Colonic mucosa (tissue), 4 donors: ENCODE measurements at regions not wholly inside any gene's neighbourhood (a gene's known extent, or its start where the extent isn't known, plus 50 kb on each side); places are given as distances from the start of the nearest gene placed in this dataset.

Source experiments
- DNase-seq: peaks from one replicate; pipeline ENCODE4 v3.0.0-alpha.2; 2020
- H3K27ac ChIP-seq: fragments of 200-600 bp; one replicate; pipeline ENCODE4 v1.8.0; 2021
- H3K27me3 ChIP-seq: fragments of 200-600 bp; one replicate; pipeline ENCODE4 v1.8.0; 2021
- H3K36me3 ChIP-seq: fragments of 200-600 bp; one replicate; pipeline ENCODE4 v1.8.0; 2021
- H3K4me1 ChIP-seq: fragments of 200-600 bp; one replicate; pipeline ENCODE4 v1.8.0; 2021; ENCODE audit warnings: mild to moderate bottlenecking
- H3K4me3 ChIP-seq: fragments of 200-600 bp; one replicate; pipeline ENCODE4 v1.8.0; 2021
- H3K9ac ChIP-seq, 2 donors: one replicate each; pipeline ENCODE4 v1.7.0; 2013; ENCODE audit warnings: control low read depth in 2 of 2, low read depth in 2 of 2, low read length in 2 of 2
- H3K9me3 ChIP-seq: fragments of 200-600 bp; one replicate; pipeline ENCODE4 v1.8.0; 2021
- intact Hi-C: fragments of 100-400 bp; cut with DNase I; formaldehyde crosslinking; loops from one replicate; pipeline ENCODE4 v1.14.1; 2022
- TF ChIP-seq, protein P1 (sequence below): fragments of 200-600 bp; IDR thresholded peaks from one replicate; pipeline ENCODE4 v1.8.0; 2022; ENCODE audit warnings: antibody characterized with exemption, mild to moderate bottlenecking
- donor health status: healthy.
- donor health status: DM: no; HTN: no; CAD: no.
- donor health status: DM: no; HTN: no; CAD: no.

DNA sequence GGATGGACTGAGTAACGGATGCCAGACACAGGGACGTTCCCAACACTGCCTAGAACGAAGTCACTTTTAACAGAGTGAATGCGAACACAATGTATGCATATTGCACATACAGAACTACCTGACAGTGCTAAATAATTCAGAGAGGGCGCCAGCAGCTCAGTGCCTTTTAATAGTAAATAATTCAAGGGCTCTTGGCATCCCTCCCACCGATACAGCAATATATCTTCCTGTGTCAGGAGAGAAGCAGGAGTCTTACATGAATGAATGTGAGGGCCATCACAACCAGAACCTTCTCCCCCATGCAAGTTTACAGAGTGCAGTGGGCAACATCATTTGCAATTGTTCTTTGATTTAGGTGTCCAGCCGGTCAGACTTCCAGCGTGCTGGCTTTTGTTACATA, 88.4 kb upstream of the KCNG1 start:
- H3K36me3 ChIP-seq: no peaks in the 10 kb centered on the region
- DNase-seq: no peak
- H3K9me3 ChIP-seq: no peaks in the 10 kb centered on the region
- no peaks in the 10 kb centered on the region for H3K4me1 ChIP-seq
- TF ChIP-seq, protein P1, sequence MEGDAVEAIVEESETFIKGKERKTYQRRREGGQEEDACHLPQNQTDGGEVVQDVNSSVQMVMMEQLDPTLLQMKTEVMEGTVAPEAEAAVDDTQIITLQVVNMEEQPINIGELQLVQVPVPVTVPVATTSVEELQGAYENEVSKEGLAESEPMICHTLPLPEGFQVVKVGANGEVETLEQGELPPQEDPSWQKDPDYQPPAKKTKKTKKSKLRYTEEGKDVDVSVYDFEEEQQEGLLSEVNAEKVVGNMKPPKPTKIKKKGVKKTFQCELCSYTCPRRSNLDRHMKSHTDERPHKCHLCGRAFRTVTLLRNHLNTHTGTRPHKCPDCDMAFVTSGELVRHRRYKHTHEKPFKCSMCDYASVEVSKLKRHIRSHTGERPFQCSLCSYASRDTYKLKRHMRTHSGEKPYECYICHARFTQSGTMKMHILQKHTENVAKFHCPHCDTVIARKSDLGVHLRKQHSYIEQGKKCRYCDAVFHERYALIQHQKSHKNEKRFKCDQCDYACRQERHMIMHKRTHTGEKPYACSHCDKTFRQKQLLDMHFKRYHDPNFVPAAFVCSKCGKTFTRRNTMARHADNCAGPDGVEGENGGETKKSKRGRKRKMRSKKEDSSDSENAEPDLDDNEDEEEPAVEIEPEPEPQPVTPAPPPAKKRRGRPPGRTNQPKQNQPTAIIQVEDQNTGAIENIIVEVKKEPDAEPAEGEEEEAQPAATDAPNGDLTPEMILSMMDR: no peak
- H3K27me3 ChIP-seq: no peaks in the 10 kb centered on the region
- no peak overlapping the region for H3K4me3 ChIP-seq
- intact Hi-C loops: no loop called here
- H3K9ac ChIP-seq: no peak overlapping the region
- H3K27ac ChIP-seq: no peak overlapping the region

DNA sequence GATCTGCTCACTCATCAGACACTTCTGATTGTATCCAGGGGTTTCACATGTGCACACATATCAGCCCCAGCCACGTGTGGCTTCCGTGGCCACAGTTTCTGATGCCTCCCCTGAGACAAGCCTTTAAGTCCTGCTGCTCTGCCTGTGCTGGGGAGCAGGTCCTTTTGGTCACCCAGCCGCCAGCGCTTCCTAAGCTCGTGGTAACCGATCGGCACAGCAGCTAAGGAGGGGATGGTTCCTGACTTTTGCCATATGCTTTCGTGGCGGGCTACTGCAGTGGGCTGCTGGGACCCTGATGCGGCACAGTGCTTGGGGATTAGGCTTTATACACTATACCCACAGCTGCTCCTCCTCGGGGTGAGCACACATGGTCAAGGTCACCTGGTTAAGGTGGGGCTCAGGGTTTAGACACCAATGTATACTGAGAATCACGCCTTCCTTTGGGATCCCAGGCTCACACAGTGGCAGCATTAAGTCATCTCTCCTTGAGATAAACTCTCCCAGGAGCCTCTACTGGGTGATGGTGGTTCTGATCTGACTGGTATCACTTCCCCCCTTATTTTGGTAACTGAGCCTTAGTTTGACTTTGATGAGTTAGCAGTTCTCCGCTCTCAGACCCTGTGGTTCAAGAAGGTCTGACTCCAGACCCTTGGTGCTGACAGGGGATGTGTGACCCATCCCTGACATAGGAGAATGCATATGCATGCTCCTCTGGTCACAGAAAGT, 85.9 kb upstream of the KCNG1 start:
- intact Hi-C loops: no loop called here

DNA sequence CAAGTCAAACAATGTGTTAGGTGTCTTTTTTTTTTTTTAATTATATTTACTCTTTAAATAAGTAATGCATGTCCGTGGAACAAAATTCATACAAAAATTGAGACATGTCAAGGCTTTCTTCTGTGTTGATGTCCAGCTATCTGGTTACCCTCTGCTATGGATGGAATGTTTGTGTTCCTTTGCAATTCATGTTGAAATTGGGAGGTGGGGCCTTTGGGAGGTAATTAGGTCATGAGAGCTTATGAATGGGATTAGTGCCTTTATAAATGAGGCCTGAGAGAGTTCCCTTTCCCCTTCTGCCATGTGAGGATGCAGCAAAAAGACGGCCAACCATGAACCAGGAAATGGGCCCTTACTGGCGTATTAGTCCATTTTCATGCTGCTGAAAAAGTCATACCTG, 83.1 kb upstream of the KCNG1 start:
- no peak overlapping the region for H3K4me3 ChIP-seq
- no peaks in the 10 kb centered on the region for H3K27me3 ChIP-seq
- no peak overlapping the region for H3K27ac ChIP-seq
- H3K4me1 ChIP-seq: no peaks in the 10 kb centered on the region
- no peaks in the 10 kb centered on the region for H3K36me3 ChIP-seq
- TF ChIP-seq, protein P1: no peak
- H3K9me3 ChIP-seq: no peaks in the 10 kb centered on the region
- no peak for DNase-seq
- H3K9ac ChIP-seq: no peak overlapping the region
- intact Hi-C loops: no loop called here

More for the DNA sequence above, 85.9 kb upstream of the KCNG1 start:
- no peaks in the 10 kb centered on the region for H3K27me3 ChIP-seq
- H3K36me3 ChIP-seq: no peaks in the 10 kb centered on the region
- no peak for DNase-seq
- TF ChIP-seq, protein P1: no peak
- H3K27ac ChIP-seq: no peak overlapping the region
- no peaks in the 10 kb centered on the region for H3K9me3 ChIP-seq
- H3K9ac ChIP-seq: no peak overlapping the region
- H3K4me3 ChIP-seq: no peak overlapping the region
- no peaks in the 10 kb centered on the region for H3K4me1 ChIP-seq

DNA sequence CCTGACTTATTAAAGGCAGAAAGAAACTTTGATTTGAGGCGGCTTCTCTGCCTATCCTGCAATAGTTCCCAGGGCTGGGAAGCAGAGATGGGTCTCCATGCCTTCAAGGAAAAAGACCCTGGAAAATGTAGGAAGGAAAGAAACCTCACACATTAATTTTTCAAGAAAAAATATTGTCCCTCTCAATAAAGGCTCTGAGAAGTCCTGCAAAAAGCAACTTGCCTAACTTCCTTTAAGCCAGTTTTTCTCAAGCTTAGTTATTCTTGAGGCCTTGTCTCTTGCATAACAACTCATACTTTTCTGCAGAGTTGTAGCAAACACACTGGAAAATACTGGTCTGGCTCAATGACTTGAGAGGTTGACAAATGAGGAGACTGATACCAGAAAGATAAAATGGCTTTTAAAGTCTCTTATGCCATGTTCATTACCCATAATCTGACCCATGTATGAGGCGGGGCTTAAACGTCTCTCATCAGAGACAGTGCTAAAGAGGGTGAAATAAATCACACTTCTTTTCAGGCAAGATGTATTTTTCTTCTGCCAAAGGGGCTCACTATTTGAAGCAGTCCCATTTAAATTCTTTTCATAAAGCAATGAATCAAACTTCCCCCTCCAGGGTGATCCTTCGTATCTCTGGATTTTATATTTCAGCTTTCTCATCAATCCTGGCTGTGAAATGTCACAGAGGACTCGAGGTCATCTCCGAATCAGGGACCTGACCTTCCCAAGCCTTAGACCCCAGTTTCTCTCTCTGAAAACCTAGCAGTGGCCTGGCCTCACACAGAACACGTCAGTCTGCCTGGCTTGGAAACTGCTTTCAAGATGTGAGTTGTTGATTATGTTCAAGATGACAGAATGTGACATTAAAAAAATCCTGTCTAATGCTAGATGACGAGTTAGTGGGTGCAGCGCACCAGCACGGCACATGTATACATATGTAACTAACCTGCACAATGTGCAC, 82.3 kb upstream of the KCNG1 start:
- H3K4me3 ChIP-seq: no peak overlapping the region
- H3K27ac ChIP-seq: no peak overlapping the region
- no peaks in the 10 kb centered on the region for H3K4me1 ChIP-seq
- TF ChIP-seq, protein P1: no peak
- intact Hi-C loops: no loop called here
- no peaks in the 10 kb centered on the region for H3K9me3 ChIP-seq
- H3K9ac ChIP-seq: no peak overlapping the region
- no peaks in the 10 kb centered on the region for H3K36me3 ChIP-seq
- no peak for DNase-seq
- H3K27me3 ChIP-seq: no peaks in the 10 kb centered on the region

DNA sequence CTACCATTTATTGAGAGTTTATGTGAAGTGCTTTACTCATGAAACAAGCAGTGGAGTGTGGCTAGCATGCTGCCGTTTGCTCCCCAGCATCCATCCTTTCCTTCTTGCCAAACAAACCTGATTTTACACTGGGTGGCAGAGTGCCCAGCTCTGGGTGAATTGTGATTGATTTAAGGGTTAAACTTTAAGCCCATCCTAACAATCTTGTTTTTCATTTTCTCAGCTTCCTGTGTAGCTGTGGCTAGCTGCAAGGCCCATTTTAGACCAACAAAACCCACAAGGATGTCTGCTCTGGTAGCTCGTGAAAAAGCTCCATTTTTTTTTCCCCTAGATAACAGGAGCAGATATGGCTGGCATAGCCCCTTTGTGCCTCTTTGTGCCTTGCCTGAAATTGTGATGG, 77.7 kb upstream of the KCNG1 start:
- H3K27me3 ChIP-seq: no peaks in the 10 kb centered on the region
- TF ChIP-seq, protein P1: no peak
- no peak overlapping the region for H3K4me3 ChIP-seq
- H3K4me1 ChIP-seq: no peaks in the 10 kb centered on the region
- intact Hi-C loops: no loop called here
- H3K9ac ChIP-seq: no peak overlapping the region
- DNase-seq: peak; percentile 84
- H3K36me3 ChIP-seq: no peaks in the 10 kb centered on the region
- H3K27ac ChIP-seq: no peak overlapping the region
- no peaks in the 10 kb centered on the region for H3K9me3 ChIP-seq
